ENCODE measurements at regions not wholly inside any gene's neighbourhood (a gene's known extent, or its start where the extent isn't known, plus 50 kb on each side); places are given as distances from the start of the nearest gene placed in this dataset.
"Not testable (repeated sequence)": the region's sequence is repeated elsewhere in the genome, so short reads cannot be mapped to it uniquely, and the experiment has no call there.

DNA sequence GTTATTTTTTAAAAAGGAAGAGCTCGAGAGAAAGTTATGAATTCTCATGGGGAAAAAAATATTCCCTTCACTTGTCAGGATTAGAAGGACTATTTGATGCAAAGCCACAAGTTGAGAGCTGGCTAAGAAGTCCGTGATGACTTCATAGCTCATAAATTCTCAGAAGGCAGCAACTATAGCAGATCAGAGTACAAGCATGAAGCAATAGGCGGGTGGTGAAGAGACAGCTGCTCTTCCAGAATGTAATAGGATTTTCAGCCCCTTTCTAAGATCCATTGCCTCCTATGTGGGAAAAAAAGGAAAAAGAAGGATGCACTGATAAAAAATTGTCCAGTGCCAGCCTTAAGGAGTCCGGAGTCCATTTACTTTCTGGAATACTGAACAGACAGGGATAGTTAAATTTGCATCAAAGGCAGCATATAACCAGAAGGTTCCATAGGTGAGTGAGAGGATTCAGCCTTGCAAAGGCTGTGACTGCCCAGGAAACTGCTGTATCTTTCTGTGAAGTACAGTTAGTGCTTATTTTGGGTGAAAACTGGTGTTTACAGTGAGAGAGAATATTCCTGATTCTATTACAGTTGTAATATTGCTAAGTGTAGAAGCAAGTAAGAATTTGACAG lies 929.5 kb upstream of the ALCAM start:
- no peak for DNase-seq (ENCODE audit: low read depth in 1 of 2, low spot score in 1 of 2)

DNA sequence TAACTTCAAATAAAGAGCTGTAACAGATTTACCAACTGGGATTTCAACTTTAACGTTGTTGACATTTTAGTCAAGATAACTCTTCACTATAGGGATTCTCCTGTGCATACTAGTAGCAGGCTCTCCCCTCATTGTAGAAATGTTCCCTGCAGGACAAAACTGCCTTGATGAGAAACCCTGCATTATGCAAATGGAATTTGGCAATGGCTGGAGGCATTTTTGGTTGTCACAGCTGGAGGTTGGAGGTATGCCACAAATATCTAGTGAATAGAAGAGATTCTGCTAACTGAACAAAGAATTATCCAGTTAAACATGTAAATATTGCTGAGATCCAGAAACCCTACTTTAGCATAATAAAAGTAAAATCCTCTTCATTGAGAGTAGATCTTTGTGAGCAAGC lies 928.8 kb upstream of the ALCAM start:
- no peak for DNase-seq (ENCODE audit: low read depth in 1 of 2, low spot score in 1 of 2)

GRCh38 chr3:104438706-104439105 lies 928.0 kb upstream of the ALCAM start:
- no peak for DNase-seq (ENCODE audit: low read depth in 1 of 2, low spot score in 1 of 2)

DNA sequence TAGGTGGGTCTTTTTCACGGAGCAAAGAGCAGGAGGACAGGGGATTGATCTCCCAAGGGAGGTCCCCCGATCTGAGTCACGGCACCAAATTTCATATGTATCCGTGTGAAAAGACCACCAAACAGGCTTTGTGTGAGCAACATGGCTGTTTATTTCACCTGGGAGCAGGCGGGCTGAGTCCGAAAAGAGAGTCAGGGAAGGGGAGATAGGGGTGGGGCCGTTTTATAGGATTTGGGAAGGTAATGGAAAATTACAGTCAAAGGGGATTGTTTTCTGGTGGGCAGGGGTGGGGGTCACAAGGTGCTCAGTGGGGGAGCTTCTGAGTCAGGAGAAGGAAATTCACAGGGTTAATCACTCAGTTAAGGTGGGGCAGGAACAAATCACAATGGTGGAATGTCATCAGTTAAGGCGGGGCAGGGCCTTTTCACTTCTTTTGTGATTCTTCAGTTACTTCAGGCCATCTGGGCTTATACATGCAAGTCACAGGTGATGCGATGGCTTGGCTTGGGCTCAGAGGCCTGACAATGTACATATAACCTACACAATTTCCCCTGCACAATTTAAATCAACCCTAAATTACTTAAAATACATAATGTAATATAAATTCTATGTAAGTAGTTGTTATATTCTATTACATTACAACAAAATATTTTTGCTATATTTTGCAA lies 921.3 kb upstream of the ALCAM start:
- DNase-seq (ENCODE audit: low read depth in 1 of 2, low spot score in 1 of 2): not testable (repeated sequence)

- no peak for DNase-seq (ENCODE audit: low read depth in 1 of 2, low spot score in 1 of 2)
These were observed 919.0 kb upstream of the ALCAM start for GRCh38 chr3:104447681-104448080.

- DNase-seq (ENCODE audit: low read depth in 1 of 2, low spot score in 1 of 2): no peak
These were observed 914.0 kb upstream of the ALCAM start for GRCh38 chr3:104452697-104453096.

- no peak for DNase-seq (ENCODE audit: low read depth in 1 of 2, low spot score in 1 of 2)
These were observed 908.1 kb upstream of the ALCAM start for GRCh38 chr3:104458657-104459056.

DNA sequence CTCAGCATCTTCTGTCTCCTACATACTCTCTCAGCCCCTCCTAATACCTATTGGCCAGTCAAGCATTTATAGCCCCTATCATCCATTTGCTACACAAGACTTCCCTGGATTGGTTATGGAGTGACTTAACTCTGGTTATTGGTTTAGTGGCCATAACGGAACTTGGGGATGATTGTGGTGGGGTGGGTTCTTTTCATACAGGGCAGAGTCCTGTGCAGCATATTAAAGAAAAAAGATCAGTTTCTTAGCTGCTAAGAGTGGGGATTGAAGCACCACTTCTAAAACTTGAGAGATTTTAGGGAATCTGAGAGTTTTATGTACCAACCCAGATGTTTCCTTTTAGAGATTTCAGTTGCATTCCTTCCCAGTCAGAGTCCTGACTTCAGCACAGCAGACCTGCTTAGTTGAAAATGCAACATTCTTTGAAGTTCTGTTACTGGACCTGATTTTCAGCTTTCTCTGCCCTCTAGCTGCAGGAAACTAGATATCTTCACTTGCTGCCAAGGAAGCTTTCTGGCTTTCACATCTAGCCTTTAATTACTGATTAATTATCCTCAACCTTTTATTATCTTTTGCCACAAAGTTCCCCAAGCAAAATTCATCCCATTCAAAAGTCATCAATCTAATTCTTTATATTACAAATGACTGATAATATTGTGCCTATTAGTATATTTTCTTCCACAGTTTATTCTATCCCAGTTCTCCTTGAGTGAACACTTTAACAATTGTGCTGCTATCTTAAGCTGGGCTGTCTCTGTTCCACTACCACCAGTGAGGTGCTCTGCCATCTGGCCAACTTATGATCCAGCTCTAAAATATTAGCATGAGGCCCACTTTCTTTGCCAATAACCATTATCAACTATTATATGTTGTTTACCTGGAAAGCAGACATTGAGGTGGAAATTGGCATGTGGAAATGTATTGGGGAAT lies 906.0 kb upstream of the ALCAM start:
- no peak for DNase-seq (ENCODE audit: low read depth in 1 of 2, low spot score in 1 of 2)

- no peak for DNase-seq (ENCODE audit: low read depth in 1 of 2, low spot score in 1 of 2)
These were observed 905.3 kb upstream of the ALCAM start for GRCh38 chr3:104461431-104461830.

- no peak for DNase-seq (ENCODE audit: low read depth in 1 of 2, low spot score in 1 of 2)
These were observed 894.5 kb upstream of the ALCAM start for GRCh38 chr3:104472221-104472620.

DNA sequence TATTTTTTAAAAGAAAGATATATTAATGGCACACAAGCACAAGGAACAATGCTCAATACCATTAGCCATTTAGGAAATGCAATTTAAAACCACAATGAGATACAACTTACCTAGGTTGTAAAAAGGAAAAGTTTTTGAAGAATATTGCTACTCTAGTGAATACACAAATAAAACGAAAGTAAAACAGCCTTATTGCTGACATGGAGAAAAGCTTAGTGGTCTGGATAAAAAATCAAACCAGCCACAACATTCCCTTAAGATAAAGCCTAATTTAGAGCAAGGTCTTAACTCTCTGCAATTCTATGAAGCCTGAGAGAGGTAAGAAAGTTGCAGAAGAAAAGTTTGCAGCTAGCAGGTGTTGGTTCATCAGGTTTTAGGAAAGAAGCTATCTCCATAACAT lies 892.7 kb upstream of the ALCAM start:
- no peak for DNase-seq (ENCODE audit: low read depth in 1 of 2, low spot score in 1 of 2)

- DNase-seq (ENCODE audit: low read depth in 1 of 2, low spot score in 1 of 2): no peak
These were observed 863.7 kb upstream of the ALCAM start for GRCh38 chr3:104503022-104503421.

GRCh38 chr3:104510131-104510849 lies 856.4 kb upstream of the ALCAM start:
- no peak for DNase-seq (ENCODE audit: low read depth in 1 of 2, low spot score in 1 of 2)

DNA sequence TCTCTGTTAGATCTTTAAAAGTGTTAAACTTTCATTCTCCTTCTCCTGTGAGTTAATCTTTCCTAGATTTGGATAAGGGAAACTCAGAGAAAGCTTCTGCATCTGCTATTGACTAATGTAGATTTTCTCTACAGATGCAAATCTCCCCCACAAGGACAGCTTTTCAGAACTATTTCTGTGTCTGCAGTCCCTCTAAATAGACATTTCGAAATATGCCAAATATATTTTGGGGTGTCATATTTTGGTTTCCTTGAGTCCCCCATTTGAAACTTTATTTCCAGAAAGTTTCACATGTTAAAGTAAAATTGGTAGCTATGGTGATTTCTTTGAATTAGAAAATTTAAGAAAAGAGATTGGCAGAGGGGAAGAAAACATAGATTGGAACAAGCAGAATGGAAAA lies 852.3 kb upstream of the ALCAM start:
- no peak for DNase-seq (ENCODE audit: low read depth in 1 of 2, low spot score in 1 of 2)

DNA sequence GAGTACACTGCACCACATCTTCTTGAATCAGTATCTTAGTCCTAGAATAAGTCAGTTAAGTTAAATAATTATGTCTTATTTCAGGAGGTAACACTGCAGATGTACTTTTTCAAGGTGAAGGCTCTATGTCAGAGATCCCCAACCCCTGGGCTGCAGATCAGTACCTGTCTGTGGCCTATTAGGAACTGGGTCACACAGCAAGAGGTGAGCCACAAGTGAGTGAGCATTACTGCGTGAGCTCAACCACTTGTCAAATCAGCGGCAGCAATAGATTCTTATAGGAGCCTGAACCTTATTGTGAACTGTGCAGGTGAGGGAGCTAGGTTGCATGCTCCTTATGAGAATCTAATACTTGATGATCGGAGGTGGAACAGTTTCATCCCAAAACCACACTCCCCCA lies 851.9 kb upstream of the ALCAM start:
- DNase-seq (ENCODE audit: low read depth in 1 of 2, low spot score in 1 of 2): no peak

DNA sequence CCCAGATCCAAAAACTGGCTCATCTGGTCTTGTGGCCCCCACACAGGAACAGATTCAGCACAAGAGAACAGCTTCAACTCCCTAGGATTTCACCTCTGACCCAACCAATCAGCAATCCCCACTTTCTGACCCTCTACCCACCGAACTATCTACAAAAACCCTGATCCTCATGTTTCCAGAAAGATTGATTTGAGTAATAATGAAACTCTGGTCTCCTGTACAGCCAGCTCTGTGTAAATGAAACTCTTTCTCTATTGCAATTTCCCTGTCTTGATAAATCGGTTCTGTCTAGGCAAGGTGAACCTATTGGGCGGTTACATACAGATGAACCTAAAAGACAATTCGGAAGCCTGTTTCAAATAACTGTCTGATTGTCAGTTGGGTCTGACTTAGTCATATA lies 847.6 kb upstream of the ALCAM start:
- no peak for DNase-seq (ENCODE audit: low read depth in 1 of 2, low spot score in 1 of 2)

DNA sequence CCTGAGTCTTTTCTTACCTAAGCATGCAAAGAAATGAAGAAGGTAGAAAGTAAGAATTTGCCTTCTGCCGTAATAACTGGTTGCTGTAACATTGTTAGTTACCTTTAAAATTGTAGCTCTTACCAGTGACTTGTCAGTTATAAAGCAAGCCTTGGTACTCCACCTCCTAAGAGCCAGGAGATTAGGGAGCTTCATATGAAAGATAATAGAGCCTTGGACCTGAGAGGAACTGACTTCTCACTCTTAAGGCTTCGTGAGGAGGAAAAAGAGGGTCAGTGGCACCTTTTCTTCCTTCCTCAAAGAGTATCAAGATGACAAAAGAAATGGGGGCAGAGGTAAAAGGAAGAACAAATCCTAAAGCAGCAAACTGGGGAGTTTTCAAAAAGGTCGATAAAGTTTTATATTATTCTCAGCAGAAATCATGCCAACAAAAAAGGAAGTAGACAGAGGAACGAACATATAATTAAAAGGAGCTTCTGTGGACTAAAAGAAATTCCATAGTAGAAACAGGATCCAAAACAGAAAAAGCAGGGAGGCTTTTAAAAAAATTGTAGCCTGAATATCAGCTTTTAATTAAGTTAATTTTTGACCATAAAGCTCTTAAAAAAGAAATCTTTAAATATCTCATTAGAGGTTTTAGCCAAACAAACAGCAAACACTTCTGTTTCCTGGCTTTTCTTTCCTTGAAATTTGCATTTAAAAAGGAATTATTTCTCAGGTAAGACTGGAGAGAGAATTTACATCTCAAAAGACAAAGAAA lies 847.1 kb upstream of the ALCAM start:
- DNase-seq (ENCODE audit: low read depth in 1 of 2, low spot score in 1 of 2): no peak

GRCh38 chr3:104520228-104520655 lies 846.5 kb upstream of the ALCAM start:
- DNase-seq (ENCODE audit: low read depth in 1 of 2, low spot score in 1 of 2): no peak

- DNase-seq (ENCODE audit: low read depth in 1 of 2, low spot score in 1 of 2): no peak
These were observed 844.9 kb upstream of the ALCAM start for GRCh38 chr3:104521606-104522336.

DNA sequence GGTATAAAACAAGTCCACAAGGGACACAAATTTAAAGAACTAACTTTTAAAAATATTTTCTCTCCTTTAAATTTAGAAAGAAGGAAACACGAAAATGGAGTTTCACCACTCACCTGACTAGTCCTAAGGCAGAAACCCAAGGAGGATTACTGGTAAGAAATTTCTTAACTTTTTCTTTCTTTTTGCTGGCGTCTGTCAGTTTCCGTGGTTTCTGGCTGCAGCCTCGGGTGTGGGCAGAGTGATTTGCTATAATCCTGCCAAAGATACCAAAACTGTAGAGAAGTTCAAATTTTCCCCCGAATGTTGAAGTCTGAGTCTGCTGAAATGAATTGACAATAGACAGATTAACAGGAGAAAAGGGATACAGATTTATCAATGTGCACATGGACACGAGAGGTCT lies 843.6 kb upstream of the ALCAM start:
- DNase-seq (ENCODE audit: low read depth in 1 of 2, low spot score in 1 of 2): no peak

Data from stimulated activated CD4-positive, alpha-beta T cell treated with anti-CD3 and anti-CD28 coated beads, Interleukin-15, amount 100 ng/mL, for 1 hour (primary cell).